GM19099 (cell line): ENCODE measurements at regions not wholly inside any gene's neighbourhood (a gene's known extent, or its start where the extent isn't known, plus 50 kb on each side); places are given as distances from the start of the nearest gene placed in this dataset.

Experiments
- POLR2A ChIP-seq: IDR thresholded peaks from 3 replicates; pipeline ENCODE4 v1.6.1; 2011; ENCODE audit warnings: low read depth; ENCODE audit not compliant: insufficient read length; ENCODE audit errors: extremely low read depth

DNA sequence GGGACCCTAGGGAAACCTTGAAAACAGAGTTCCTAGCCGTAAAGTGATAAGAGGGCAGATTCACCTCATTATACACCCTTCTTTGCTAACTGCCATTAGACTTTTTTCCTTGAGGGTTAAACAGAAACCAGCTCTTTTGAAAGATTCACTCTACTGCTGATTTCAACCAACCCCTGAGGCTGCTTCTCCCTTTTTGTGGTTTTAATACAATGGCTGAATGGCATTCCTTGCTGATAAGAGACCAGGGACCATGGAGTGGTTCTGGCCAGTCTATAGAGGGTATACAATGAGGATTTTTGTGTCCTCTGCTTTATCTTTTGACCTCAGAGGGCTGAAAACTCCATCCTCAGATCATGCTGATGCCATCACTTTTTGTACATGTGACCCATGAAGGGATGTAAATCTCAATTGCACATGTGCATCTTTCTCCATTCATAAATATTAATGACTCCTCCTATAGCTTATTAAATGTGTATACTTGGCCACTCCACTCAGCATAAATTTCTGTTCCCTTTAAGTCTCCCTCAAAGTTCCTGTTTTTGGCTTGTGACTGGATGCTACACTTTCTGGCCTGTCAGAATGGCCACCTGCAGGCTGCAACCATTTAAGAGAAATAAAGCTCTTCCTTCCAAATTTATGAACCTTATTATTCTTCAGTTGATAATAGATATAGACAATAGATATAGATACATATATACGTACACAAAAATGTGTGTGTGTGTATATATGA is 233.8 kb upstream of the SEL1L start:
- TF ChIP-seq POLR2A: no peak

DNA sequence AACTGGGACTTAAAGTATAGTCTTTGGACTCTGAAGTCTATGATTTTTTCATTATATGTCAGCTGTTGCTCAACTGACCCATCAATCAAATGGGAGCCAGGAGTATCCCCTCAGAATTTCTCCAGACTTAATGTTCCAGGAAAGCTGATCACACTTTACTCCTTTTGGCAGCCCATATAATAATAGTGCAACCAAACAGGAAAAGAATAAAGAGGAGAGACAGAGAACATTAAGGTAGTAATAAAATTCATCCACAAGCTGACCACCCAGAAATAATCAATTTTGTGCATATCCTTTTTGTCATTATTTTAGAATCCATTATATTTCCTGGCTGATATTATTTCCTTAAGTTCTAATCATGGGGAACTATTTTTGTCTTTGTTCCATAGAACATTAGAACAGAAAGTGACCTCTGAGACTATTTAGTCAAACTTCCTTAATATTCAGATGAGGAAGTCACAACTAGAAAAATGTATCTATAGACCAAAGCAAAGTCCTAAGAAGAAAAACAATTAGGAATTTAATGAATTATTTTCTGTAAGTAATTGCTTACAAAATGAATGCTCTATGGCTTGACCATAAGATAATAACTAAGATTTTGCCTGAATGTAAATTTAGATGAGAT is 238.1 kb upstream of the SEL1L start:
- no peak for TF ChIP-seq POLR2A

DNA sequence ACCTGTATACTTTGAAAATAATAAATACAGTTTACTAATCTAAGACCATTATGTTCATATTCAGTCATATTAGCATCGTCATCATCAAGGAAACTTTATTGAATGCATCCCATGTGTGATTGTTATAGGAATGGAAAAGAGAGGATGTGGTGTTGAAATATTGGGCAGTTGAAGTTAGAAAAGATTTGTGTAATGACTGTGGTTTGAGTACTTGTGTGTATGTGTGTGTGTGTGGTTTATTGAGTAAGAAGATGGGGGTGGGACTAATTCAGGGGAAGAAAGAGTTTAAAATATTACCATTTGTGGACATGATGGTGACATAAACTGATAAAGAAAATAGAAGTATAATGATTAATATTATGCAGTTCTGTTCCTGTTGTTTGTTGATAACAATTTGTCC is 238.7 kb upstream of the SEL1L start:
- TF ChIP-seq POLR2A: no peak

DNA sequence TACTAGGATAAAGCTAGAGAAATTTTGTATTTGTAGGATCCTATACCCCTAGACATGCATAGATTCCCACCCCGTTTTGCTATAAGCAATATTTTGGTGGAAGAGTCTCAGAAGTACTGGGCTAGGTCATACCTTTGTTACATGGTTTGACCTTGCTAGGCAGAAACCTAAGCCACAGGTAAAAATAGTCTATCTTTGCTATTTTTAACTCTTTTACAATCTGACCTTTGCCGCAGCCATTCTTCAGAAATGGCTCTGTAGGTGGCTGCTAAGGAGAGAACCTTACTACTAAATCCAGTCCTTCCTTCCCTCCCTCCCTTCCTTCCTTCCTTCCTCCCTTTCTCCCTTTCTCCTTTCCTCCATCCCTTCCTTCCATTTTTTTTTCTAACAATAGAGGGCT is 242.9 kb upstream of the SEL1L start:
- TF ChIP-seq POLR2A: no peak

DNA sequence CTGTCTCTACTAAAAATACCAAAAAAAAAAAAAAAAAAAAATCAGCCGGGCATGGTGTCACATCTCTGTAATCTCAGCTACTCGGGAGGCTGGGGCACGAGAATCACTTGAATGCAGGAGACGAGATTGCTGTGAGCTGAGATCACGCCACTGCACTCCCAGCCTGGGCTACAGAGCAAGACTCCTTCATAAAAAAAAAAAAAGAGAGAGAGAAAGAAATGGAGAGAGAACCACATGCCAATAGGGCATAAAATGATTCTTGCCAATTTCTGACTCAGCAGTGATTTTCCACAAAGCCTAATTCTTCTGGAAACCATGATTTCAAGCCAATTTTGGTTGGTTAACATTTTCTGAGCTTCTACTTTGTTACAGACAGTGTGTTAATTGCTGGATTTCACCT is 250.4 kb upstream of the SEL1L start:
- no peak for TF ChIP-seq POLR2A

DNA sequence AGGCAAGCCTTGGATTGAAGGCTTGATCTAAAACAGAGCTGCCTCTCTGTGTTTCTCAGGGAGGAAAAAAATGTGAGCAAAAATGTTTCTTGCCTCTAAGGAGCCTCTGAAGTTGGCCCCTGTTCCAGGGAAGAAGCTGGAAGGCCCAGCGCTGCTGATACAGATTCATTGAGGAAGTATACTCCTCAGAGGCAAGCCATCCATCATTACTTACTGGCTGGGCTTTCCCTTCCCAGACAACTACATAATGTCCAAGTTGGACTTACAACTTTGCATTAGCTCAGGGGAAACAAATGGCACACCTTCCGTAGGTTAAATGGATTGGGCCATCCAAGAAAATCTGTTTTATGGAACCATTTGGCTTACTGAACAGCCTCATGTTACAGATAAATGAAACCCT is 263.7 kb upstream of the SEL1L start:
- no peak for TF ChIP-seq POLR2A

DNA sequence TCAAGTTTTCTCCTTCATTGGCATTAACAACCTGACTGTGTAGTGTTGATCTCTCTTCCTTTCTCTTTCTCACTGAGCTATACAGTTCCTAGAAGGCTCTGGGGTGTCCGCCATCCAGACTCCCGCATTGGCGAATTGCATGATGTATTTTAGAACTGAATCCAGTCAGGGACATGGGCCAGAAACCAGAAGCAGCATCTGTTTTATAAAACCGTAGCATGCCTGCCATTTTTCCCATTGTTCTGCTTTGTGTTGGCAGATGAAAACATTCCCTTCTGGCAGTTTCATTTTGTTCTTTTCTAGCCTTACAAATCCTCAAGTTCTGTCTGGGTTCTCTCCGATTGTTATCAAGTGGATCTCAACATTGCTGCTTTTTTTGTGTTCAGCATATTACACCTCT is 268.3 kb upstream of the SEL1L start:
- no peak for TF ChIP-seq POLR2A

DNA sequence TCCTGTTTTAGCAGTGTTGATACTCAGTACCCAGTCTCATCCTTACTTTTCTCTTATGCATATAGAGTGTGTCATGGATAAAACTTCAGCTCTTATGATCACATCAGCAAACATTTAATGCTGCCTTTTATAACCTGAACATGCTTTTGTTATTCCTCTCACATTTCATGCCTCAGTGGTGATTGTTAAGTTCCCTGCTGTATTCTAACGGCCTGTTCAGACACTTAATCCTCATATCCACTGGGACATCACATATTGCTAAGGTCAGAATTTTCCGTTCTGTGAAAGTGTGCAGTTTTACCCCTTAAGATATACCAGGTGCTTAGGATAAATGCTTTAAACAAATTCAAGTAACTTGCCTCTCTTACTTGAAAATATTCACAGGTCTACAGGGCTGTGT is 268.7 kb upstream of the SEL1L start:
- no peak for TF ChIP-seq POLR2A

DNA sequence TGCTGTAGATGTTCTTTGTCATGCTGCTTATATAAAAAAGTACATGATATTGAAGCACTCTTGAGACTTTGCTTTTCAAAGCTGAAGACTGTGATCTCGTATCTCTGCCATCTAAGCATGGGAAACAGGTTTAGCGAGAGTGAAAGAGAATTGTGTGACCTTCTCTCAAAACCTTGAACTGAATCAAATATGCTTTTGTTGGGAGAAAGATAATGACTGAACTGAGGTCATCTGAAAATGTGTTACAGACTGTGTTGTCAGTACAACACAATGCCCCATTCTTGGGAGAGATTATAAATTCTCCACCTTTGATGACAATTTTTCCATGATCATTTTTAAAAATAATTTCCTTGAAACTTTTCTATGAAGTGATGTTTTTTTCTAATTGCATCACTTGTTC is 272.1 kb upstream of the SEL1L start:
- TF ChIP-seq POLR2A: no peak

DNA sequence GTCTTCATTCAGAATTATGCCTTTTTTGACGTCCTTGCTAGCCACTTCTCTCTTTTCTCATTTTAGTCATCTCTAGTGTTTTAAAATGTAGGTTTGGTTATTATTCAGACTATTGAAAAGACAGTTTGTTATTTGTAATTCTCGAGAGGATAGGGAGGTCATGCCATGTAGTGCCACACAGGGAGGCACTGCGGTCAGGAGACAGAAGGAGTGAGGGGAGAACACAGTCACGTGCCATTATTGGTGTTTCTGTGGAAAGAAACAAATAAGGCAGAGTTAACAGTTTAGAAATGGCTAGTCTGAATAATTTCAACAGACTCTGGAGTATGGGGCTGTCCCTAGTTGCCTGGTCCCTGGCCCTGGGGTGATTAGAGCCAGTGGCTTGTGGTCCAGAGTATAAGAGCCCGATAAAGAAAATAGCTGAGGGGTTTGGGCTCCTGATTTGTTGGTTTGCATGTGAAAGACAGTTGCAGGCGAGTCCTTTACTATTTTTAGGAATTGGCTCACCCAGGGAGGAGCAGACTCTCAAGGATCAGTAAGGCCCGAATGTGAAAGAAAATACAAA is 278.1 kb upstream of the SEL1L start:
- TF ChIP-seq POLR2A: no peak

DNA sequence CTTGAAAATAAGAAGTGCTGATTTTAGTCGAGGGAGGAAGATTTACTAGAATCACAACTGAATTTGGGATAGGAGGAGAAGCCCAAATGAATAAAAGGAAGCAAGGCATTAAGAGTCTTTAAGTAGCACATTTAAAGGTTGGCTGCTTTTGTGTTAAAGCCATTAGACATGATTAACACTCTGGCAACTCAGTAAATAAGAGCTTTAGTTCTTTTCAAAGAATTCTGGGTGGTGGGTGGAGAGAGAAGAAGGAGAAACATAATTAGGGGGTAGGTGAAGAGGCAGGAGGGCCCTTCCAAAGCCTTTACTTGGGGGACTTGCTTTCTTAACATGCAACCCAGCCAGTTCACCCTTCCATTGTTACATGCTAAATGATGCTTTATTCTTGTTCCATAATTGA is 284.6 kb upstream of the SEL1L start:
- TF ChIP-seq POLR2A: no peak

DNA sequence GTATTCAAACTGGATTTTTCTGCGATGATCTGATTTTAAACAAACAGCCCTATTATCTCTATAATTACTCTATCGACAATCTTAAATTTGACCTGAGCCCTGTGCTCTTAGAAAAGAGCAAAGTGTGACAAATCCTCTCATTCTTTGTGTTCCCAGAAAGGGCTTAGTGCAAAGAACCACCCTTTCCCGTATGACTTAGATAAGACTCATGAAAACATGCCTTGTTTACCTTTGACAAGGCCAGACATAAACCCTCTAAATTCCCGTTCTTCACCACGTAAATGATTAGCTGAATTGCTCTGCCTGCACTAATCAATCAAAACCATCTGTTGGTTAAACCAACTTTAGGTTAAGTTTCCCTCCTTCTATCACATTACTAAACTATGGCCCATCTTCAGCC is 285.7 kb upstream of the SEL1L start:
- TF ChIP-seq POLR2A: no peak

DNA sequence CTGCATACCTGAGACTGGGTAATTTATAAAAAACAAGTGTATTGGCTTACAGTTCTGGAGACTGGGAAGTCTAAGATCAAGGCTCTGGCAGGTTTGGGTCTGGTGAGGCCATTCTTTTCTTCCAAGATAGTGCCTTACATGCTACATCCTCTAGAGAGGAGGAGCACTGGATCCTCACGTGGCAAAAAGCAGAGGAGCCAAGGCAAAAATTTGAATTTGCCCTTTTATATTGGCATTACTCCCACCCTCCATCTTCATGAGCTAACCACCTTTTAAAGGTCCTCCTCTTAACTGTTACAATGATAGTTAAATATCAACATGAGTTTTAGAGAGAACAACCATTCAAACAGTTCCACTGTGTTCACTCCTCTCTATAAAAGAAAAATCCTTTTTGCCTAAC is 286.3 kb upstream of the SEL1L start:
- no peak for TF ChIP-seq POLR2A

DNA sequence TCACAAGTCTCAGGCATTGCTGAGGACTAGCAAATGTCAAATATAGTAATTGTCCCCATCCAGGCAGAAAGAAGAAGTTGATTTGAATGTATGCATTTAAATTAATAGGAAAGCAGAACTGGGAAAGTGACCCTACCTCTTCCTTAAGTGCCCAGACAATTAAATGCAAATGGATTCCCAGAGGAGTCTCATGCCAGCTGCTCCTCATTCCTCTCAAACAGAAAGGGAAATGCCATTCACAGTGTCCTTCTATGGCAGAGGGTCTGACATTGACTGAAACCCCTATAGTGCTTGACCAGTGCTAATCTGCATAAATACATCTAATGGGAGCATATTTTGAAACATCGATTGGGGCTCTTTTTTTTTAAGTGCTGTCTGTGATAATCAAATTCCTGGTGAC is 292.4 kb upstream of the SEL1L start:
- no peak for TF ChIP-seq POLR2A

DNA sequence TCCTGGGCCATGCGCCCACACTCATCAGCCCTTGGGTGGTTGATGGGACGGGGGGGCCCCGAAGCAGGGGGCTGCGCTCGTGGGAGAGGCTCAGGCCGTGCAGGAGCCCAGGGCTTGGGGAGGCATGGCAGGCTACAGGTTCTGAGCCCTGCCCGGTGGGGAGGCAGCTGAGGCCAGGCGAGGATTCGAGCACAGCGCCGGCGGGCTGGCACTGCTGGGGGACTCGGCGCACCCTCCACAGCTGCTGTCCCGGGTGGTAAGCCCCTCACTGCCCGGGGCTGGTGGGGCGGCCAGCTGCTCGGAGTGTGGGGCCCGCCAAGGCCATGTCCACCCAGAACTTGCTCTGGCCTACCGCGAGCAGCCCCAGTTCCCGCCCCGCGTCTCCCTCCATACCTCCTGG is 295.8 kb upstream of the SEL1L start:
- no peak for TF ChIP-seq POLR2A

DNA sequence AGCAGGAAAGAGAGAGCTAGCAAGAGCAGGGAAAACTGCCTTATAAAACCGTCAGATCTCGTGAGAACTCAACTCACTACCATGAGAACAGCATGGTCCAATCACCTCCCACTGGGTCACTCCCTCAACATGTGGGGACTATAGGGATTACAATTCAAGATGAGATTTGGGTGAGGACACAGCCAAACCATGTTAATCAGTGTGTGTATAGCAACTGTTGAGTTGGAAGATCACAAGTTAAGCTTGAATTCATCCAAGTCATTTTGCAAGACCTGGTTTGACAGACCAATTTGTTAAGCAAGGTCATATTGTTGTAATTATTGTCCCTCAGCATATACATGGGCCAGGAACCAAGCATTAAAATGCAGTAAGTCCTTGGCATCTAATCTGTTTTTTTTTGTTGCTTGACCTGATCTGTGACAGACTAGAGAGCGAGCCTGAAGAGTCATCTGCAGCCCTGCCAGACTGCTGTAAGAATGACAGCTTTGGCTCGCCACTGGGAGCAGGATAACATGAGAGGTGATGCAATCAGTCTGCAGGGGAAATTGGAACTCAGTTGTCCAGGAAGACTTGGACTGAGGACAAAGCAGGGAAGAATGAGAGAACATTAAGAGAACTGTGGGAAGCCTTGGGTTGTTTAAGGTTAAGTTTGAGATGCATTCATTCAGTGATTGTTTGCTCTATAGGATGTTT is 297.6 kb upstream of the SEL1L start:
- TF ChIP-seq POLR2A: no peak
